Keratinocyte (primary cell): ENCODE measurements at regions not wholly inside any gene's neighbourhood (a gene's known extent, or its start where the extent isn't known, plus 50 kb on each side); places are given as distances from the start of the nearest gene placed in this dataset.

Experiments
- EZH2 ChIP-seq: IDR thresholded peaks from one replicate; pipeline ENCODE4 v1.6.1; 2012; ENCODE audit warnings: inconsistent platforms, mild to moderate bottlenecking, low read length, moderate library complexity
- TF ChIP-seq, protein P1 (sequence below), 3 experiments: IDR thresholded peaks in 1 of 3; conservative IDR thresholded peaks in 1 of 3; optimal IDR thresholded peaks in 1 of 3; 2 replicates in 2 of 3; 3 replicates in 1 of 3; pipeline versions ENCODE3 to v1.5.1; 2011; ENCODE audit warnings: low read length in 3 of 3, mild to moderate bottlenecking in 3 of 3, moderate library complexity in 2 of 3, control low read depth in 1 of 3, inconsistent platforms in 1 of 3; ENCODE audit not compliant: insufficient read depth in 2 of 3; ENCODE audit errors: extremely low read depth in 1 of 3

DNA sequence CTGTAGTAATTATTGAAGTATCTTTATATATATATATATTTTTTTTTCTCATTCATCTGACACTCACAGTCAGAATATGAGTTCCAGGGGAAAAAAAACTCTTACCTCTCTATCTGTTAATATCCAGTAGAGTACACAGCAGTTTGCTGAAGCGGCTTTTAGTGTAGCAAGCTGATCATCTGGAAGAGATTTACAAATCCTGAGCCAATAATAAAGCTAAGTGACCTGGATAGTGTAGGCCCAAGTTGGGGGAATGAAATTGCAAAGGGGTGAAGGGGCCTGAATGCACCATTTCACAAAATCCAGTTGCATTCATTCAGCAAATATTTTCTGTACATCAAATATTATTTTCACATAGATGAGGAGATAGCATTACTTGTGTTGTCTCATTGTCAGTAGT lies 234.6 kb upstream of the FLRT2 start:
- TF ChIP-seq, protein P1, sequence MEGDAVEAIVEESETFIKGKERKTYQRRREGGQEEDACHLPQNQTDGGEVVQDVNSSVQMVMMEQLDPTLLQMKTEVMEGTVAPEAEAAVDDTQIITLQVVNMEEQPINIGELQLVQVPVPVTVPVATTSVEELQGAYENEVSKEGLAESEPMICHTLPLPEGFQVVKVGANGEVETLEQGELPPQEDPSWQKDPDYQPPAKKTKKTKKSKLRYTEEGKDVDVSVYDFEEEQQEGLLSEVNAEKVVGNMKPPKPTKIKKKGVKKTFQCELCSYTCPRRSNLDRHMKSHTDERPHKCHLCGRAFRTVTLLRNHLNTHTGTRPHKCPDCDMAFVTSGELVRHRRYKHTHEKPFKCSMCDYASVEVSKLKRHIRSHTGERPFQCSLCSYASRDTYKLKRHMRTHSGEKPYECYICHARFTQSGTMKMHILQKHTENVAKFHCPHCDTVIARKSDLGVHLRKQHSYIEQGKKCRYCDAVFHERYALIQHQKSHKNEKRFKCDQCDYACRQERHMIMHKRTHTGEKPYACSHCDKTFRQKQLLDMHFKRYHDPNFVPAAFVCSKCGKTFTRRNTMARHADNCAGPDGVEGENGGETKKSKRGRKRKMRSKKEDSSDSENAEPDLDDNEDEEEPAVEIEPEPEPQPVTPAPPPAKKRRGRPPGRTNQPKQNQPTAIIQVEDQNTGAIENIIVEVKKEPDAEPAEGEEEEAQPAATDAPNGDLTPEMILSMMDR (optimal IDR thresholded peaks at IDR 0.05 in 1 of 3, IDR thresholded peaks at IDR 0.05 in 1 of 3, conservative IDR thresholded peaks at IDR 0.05 in 1 of 3; ENCODE audit: extremely low read depth in 1 of 3, insufficient read depth in 2 of 3, low read length in 3 of 3) = no peak
- no peak for TF ChIP-seq EZH2
